ENCODE measurements at regions not wholly inside any gene's neighbourhood (a gene's known extent, or its start where the extent isn't known, plus 50 kb on each side); places are given as distances from the start of the nearest gene placed in this dataset.

- Mint-ChIP-seq H3K4me1 (ENCODE audit: low read depth) (no peaks in the 10 kb centered on the region), H3K27ac (no peak overlapping the region), H3K36me3 (ENCODE audit: insufficient read depth in 2 of 2) (no peaks in the 10 kb centered on the region), H3K4me3 (no peak overlapping the region), H3K27me3 (ENCODE audit: low read depth) (peaks cover 8% of the 10 kb centered on the region), H3K9me3 (no peaks in the 10 kb centered on the region)
- DNase-seq (no peak), ATAC-seq (replicated peaks in 1 of 2) (no peak)
These were observed 113.7 kb upstream of the KLHL29 start for GRCh38 chr2:23271230-23271629.

- no peak for DNase-seq
- no peaks in the 10 kb centered on the region for H3K4me1 Mint-ChIP-seq (ENCODE audit: low read depth)
- ATAC-seq (replicated peaks in 1 of 2) = no peak
- no peaks in the 10 kb centered on the region for H3K36me3 Mint-ChIP-seq (ENCODE audit: insufficient read depth in 2 of 2)
- no peak overlapping the region for H3K27ac Mint-ChIP-seq
- peaks cover 16% of the 10 kb centered on the region for H3K27me3 Mint-ChIP-seq (ENCODE audit: low read depth)
- no peak overlapping the region for H3K4me3 Mint-ChIP-seq
- no peaks in the 10 kb centered on the region for H3K9me3 Mint-ChIP-seq
These were observed 111.2 kb upstream of the KLHL29 start for GRCh38 chr2:23273786-23274185.

- Mint-ChIP-seq H3K27ac (no peak overlapping the region), H3K4me3 (no peak overlapping the region), H3K36me3 (ENCODE audit: insufficient read depth in 2 of 2) (no peaks in the 10 kb centered on the region), H3K4me1 (ENCODE audit: low read depth) (no peaks in the 10 kb centered on the region), H3K9me3 (peaks cover 0 to 2% of the 10 kb centered on the region in 2 donors), H3K27me3 (ENCODE audit: low read depth) (peaks cover 15% of the 10 kb centered on the region)
- DNase-seq = no peak
- no peak for ATAC-seq (replicated peaks in 1 of 2)
These were observed 104.6 kb upstream of the KLHL29 start for GRCh38 chr2:23280401-23280800.

DNA sequence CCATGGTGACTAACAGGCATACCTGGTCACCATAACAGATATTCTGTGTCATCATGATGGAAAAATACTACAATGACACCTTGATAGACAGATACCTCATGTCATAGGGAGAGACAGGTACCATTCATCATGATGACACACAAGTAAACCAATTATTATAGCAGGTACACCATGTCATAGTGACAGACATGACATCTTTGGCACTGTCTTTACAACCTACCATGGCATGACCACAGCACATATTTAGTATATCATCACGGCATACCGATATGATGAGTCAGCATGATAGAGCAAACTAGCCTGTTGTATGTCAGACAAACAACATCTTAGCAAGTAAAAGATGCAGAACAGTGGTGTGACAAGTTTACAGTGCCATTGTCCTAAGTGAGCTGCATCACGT is 101.3 kb upstream of the KLHL29 start:
- no peak overlapping the region for H3K4me3 Mint-ChIP-seq
- no peaks in the 10 kb centered on the region for H3K36me3 Mint-ChIP-seq (ENCODE audit: insufficient read depth in 2 of 2)
- DNase-seq (no peak), ATAC-seq (replicated peaks in 1 of 2) (no peak)
- peaks cover 0 to 2% of the 10 kb centered on the region in 2 donors for H3K9me3 Mint-ChIP-seq
- no peaks in the 10 kb centered on the region for H3K4me1 Mint-ChIP-seq (ENCODE audit: low read depth)
- H3K27me3 Mint-ChIP-seq (ENCODE audit: low read depth) = peaks cover 15% of the 10 kb centered on the region
- H3K27ac Mint-ChIP-seq = no peak overlapping the region

GRCh38 chr2:23285091-23285800 is 99.7 kb upstream of the KLHL29 start:
- Mint-ChIP-seq H3K36me3 (ENCODE audit: insufficient read depth in 2 of 2) (no peaks in the 10 kb centered on the region), H3K4me1 (ENCODE audit: low read depth) (no peaks in the 10 kb centered on the region), H3K4me3 (no peak overlapping the region), H3K9me3 (peaks cover 0 to 2% of the 10 kb centered on the region in 2 donors), H3K27ac (no peak overlapping the region), H3K27me3 (ENCODE audit: low read depth) (peaks cover 20% of the 10 kb centered on the region)
- DNase-seq = no peak
- no peak for ATAC-seq (replicated peaks in 1 of 2)

- H3K36me3 Mint-ChIP-seq (ENCODE audit: insufficient read depth in 2 of 2) = no peaks in the 10 kb centered on the region
- peaks cover 0 to 2% of the 10 kb centered on the region in 2 donors for H3K9me3 Mint-ChIP-seq
These were observed 98.8 kb upstream of the KLHL29 start for GRCh38 chr2:23286031-23286757.

GRCh38 chr2:23286758-23287704 is 97.9 kb upstream of the KLHL29 start:
- H3K9me3 Mint-ChIP-seq = peaks cover 0 to 2% of the 10 kb centered on the region in 2 donors
- H3K27ac Mint-ChIP-seq = no peak overlapping the region
- H3K36me3 Mint-ChIP-seq (ENCODE audit: insufficient read depth in 2 of 2) = no peaks in the 10 kb centered on the region
- no peak for DNase-seq
- H3K4me1 Mint-ChIP-seq (ENCODE audit: low read depth) = no peaks in the 10 kb centered on the region
- H3K27me3 Mint-ChIP-seq (ENCODE audit: low read depth) = peaks cover 23% of the 10 kb centered on the region
- no peak for ATAC-seq (replicated peaks in 1 of 2)
- H3K4me3 Mint-ChIP-seq = no peak overlapping the region

More at GRCh38 chr2:23286031-23286757, 98.8 kb upstream of the KLHL29 start:
- ATAC-seq (replicated peaks in 1 of 2) (no peak), DNase-seq (no peak)
- H3K27me3 Mint-ChIP-seq (ENCODE audit: low read depth) = peaks cover 23% of the 10 kb centered on the region
- H3K4me3 Mint-ChIP-seq = no peak overlapping the region
- H3K27ac Mint-ChIP-seq = no peak overlapping the region
- H3K4me1 Mint-ChIP-seq (ENCODE audit: low read depth) = no peaks in the 10 kb centered on the region

DNA sequence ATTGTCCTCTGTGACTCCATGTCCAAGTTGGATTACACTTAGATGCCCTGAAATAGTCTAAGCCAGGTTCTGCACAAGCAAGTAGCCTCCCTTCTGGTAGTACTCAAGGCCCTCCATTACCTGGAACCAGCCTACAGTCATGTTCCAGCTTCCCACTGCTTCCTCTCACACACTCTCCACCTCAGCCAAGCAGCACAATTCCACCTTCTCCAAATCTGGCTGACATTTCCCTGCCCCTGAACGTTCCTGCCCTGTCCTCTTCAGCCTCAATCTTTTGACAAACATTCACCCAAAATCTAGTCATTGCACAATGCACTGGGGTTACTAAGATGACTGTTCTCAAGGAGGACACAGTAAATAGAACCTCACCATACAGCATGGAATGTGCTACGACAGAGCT is 95.3 kb upstream of the KLHL29 start:
- Mint-ChIP-seq H3K9me3 (no peaks in the 10 kb centered on the region), H3K27me3 (ENCODE audit: low read depth) (peaks cover 28% of the 10 kb centered on the region), H3K36me3 (ENCODE audit: insufficient read depth in 2 of 2) (no peaks in the 10 kb centered on the region), H3K27ac (no peak overlapping the region), H3K4me3 (no peak overlapping the region), H3K4me1 (ENCODE audit: low read depth) (no peaks in the 10 kb centered on the region)
- no peak for DNase-seq
- no peak for ATAC-seq (replicated peaks in 1 of 2)

- H3K27ac Mint-ChIP-seq = no peak overlapping the region
These were observed 93.7 kb upstream of the KLHL29 start for GRCh38 chr2:23291239-23291638.

GRCh38 chr2:23292024-23292423 is 93.0 kb upstream of the KLHL29 start:
- peaks cover 28% of the 10 kb centered on the region for H3K27me3 Mint-ChIP-seq (ENCODE audit: low read depth)
- H3K36me3 Mint-ChIP-seq (ENCODE audit: insufficient read depth in 2 of 2) = no peaks in the 10 kb centered on the region
- ATAC-seq (replicated peaks in 1 of 2) (no peak), DNase-seq (no peak)
- no peaks in the 10 kb centered on the region for H3K4me1 Mint-ChIP-seq (ENCODE audit: low read depth)
- no peak overlapping the region for H3K27ac Mint-ChIP-seq
- H3K9me3 Mint-ChIP-seq = no peaks in the 10 kb centered on the region
- H3K4me3 Mint-ChIP-seq = no peak overlapping the region

More at GRCh38 chr2:23291239-23291638, 93.7 kb upstream of the KLHL29 start:
- Mint-ChIP-seq H3K27me3 (ENCODE audit: low read depth) (peaks cover 28% of the 10 kb centered on the region), H3K36me3 (ENCODE audit: insufficient read depth in 2 of 2) (no peaks in the 10 kb centered on the region), H3K4me1 (ENCODE audit: low read depth) (no peaks in the 10 kb centered on the region), H3K4me3 (no peak overlapping the region), H3K9me3 (no peaks in the 10 kb centered on the region)
- no peak for DNase-seq
- no peak for ATAC-seq (replicated peaks in 1 of 2)

- Mint-ChIP-seq H3K27me3 (ENCODE audit: low read depth) (peaks cover 21% of the 10 kb centered on the region), H3K4me3 (no peak overlapping the region), H3K36me3 (ENCODE audit: insufficient read depth in 2 of 2) (no peaks in the 10 kb centered on the region), H3K4me1 (ENCODE audit: low read depth) (no peaks in the 10 kb centered on the region), H3K27ac (no peak overlapping the region), H3K9me3 (no peaks in the 10 kb centered on the region)
- DNase-seq (no peak), ATAC-seq (replicated peaks in 1 of 2) (no peak)
These were observed 91.9 kb upstream of the KLHL29 start for GRCh38 chr2:23293063-23293462.

DNA sequence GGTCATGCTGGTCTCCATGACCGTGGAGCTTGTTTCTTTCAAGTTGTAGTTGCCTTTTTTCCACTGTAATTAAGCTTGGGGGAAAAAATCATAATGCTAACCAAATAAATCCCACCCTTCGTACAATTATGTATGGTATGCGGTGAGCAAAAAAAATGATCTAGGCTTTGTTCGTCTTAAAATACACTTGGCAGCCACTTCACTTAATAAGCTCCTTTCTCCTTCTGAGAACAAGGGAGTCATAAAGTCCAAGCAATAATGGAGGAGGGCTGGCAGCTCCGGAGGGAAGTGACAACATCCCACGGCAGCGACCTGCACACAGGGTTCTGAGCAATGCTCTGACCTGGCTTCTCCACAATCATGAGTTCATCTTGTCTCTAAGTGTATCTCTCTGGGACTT is 91.2 kb upstream of the KLHL29 start:
- Mint-ChIP-seq H3K9me3 (no peaks in the 10 kb centered on the region), H3K27me3 (ENCODE audit: low read depth) (peaks cover 26% of the 10 kb centered on the region), H3K4me1 (ENCODE audit: low read depth) (no peaks in the 10 kb centered on the region), H3K27ac (no peak overlapping the region), H3K4me3 (no peak overlapping the region), H3K36me3 (ENCODE audit: insufficient read depth in 2 of 2) (no peaks in the 10 kb centered on the region)
- no peak for ATAC-seq (replicated peaks in 1 of 2)
- DNase-seq = no peak

DNA sequence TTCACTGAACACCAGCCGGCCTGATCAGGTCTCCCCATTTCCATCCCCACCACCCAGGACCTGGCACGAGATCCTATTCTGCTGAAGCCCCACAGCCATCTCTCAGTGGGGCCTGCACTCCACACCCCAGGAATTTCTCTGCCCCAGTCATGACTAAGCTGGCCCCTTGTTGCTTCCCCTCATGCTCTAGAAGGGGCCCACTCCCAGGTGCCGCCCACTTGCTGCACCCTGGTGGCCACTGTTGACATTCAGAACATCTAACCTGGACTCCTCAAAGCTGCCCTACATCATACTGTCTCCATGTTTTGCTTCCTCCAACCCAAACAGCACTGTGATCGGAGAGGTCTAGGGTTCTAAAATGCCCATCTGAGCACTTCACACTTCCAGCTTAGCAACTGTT is 90.7 kb upstream of the KLHL29 start:
- ATAC-seq (replicated peaks in 1 of 2) = no peak
- Mint-ChIP-seq H3K36me3 (ENCODE audit: insufficient read depth in 2 of 2) (no peaks in the 10 kb centered on the region), H3K27ac (no peak overlapping the region), H3K9me3 (no peaks in the 10 kb centered on the region), H3K4me3 (no peak overlapping the region), H3K4me1 (ENCODE audit: low read depth) (no peaks in the 10 kb centered on the region), H3K27me3 (ENCODE audit: low read depth) (peaks cover 26% of the 10 kb centered on the region)
- DNase-seq = no peak

Data from activated T-cell treated with anti-CD3 and anti-CD28 coated beads, Interleukin-2, amount 50 U/mL, for 72 hours (primary cell).